ENCODE measurements at regions not wholly inside any gene's neighbourhood (a gene's known extent, or its start where the extent isn't known, plus 50 kb on each side); places are given as distances from the start of the nearest gene placed in this dataset.

DNA sequence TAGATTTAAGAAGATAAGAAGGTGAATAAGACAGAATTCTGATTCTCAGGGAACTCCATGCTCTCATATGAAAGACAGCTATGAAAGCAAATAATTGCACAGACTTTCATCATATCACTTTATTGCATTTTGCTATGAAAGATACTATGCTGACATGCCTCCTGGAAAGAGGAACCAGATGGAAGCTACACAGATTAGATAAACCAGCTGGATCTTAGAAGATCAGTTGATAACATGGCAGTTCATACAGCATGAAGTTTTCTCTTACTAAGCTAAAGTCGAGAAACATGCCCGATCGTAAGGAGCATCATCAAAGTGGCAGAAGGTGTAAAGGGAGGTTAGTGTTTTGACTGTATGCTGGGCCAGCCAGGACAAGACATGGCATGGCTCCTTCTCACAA, 112.5 kb upstream of the DPP6 start:
- intact Hi-C loops (cut with DNase I; ENCODE audit: low total_unique reads), result no loop called here
- Histone ChIP-seq H3K36me3 (no peaks in the 10 kb centered on the region), H3K9me3 (no peaks in the 10 kb centered on the region), H3K27me3 (no peaks in the 10 kb centered on the region), H3K4me3 (no peak overlapping the region), H3K27ac (no peak overlapping the region), H3K4me1 (no peaks in the 10 kb centered on the region)
- no peak for DNase-seq (ENCODE audit: low spot score in 2 of 2)
- TF ChIP-seq POLR2A (IDR thresholded peaks at IDR 0.05) (no peak), POLR2AphosphoS5 (IDR thresholded peaks at IDR 0.05) (no peak)
- TF ChIP-seq, protein P1, sequence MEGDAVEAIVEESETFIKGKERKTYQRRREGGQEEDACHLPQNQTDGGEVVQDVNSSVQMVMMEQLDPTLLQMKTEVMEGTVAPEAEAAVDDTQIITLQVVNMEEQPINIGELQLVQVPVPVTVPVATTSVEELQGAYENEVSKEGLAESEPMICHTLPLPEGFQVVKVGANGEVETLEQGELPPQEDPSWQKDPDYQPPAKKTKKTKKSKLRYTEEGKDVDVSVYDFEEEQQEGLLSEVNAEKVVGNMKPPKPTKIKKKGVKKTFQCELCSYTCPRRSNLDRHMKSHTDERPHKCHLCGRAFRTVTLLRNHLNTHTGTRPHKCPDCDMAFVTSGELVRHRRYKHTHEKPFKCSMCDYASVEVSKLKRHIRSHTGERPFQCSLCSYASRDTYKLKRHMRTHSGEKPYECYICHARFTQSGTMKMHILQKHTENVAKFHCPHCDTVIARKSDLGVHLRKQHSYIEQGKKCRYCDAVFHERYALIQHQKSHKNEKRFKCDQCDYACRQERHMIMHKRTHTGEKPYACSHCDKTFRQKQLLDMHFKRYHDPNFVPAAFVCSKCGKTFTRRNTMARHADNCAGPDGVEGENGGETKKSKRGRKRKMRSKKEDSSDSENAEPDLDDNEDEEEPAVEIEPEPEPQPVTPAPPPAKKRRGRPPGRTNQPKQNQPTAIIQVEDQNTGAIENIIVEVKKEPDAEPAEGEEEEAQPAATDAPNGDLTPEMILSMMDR (IDR thresholded peaks at IDR 0.05), result no peak

DNA sequence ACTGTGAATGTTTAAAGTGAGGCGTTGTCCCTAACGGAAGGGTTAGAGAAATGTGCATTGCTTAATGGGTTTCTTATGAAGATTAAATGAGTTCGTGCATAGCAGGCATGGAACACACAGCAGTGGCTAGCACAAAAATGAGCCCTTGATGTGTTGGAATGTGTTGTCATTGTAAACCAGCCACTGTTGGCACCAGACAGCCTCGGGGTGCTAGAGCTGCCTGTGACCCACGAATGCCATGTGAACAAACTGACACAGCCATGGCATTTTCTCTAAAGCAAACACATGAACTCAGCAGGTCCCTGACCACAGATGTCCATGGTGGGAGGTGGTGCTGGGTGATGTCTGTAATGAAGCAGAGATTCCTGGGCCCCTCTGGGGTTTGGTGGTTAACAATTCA, 111.1 kb upstream of the DPP6 start:
- Histone ChIP-seq H3K9me3 (no peaks in the 10 kb centered on the region), H3K4me3 (no peak overlapping the region), H3K27ac (no peak overlapping the region), H3K4me1 (no peaks in the 10 kb centered on the region), H3K27me3 (no peaks in the 10 kb centered on the region), H3K36me3 (no peaks in the 10 kb centered on the region)
- no peak for DNase-seq (ENCODE audit: low spot score in 2 of 2)
- TF ChIP-seq POLR2AphosphoS5 (IDR thresholded peaks at IDR 0.05) (no peak), POLR2A (IDR thresholded peaks at IDR 0.05) (no peak)
- TF ChIP-seq, protein P1 (IDR thresholded peaks at IDR 0.05), result no peak
- intact Hi-C loops (cut with DNase I; ENCODE audit: low total_unique reads), result no loop called here

DNA sequence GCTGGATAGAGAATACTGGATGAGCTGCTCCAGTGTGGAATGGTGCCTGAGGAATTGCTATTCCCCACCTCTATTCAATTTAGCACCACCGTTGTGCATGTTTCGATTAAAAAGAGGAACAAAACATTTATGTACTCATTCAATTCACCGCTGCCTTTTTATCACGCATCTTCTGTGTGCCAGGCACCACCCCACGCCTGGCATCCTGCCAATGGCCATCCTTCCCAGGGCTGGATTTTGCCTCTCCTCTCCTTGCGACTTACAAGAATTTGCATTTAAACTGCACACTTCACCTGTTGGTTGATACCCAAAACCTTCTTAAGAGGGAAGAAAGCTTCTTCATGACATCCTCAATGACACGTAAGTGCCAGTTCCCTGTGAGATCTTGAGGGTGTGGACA, 110.2 kb upstream of the DPP6 start:
- no peaks in the 10 kb centered on the region for H3K4me1 ChIP-seq
- H3K36me3 ChIP-seq, result no peaks in the 10 kb centered on the region
- no peak for DNase-seq (ENCODE audit: low spot score in 2 of 2)
- intact Hi-C loops (cut with DNase I; ENCODE audit: low total_unique reads), result no loop called here
- no peak overlapping the region for H3K27ac ChIP-seq
- TF ChIP-seq POLR2A (IDR thresholded peaks at IDR 0.05), result no peak
- H3K9me3 ChIP-seq, result no peaks in the 10 kb centered on the region
- no peak overlapping the region for H3K4me3 ChIP-seq
- H3K27me3 ChIP-seq, result no peaks in the 10 kb centered on the region

DNA sequence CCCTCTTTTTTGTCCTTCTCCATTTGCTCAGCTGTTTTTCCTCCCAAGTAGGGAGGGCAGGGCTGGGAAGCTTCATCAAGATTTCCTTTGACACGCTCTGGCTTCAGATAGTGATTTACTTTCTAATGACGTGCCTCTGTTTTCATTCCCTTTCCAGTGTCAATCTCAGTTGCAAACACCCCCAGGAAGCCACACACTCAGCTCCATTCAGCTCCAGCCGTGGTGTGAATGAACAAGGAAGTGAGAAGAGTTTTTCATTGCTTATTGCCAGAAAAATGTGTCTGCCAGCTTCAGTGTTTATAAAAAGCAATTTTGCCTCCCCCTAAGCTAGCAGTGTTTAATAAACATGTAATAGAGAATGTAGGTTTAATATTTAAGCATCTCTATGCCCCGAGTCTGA, 108.7 kb upstream of the DPP6 start:
- H3K27me3 ChIP-seq, result no peaks in the 10 kb centered on the region
- no peaks in the 10 kb centered on the region for H3K36me3 ChIP-seq
- H3K27ac ChIP-seq, result no peak overlapping the region
- DNase-seq (ENCODE audit: low spot score in 2 of 2), result no peak
- no peak overlapping the region for H3K4me3 ChIP-seq
- TF ChIP-seq, protein P1 (IDR thresholded peaks at IDR 0.05), result no peak
- TF ChIP-seq POLR2A (IDR thresholded peaks at IDR 0.05) (no peak), POLR2AphosphoS5 (IDR thresholded peaks at IDR 0.05) (no peak)
- H3K9me3 ChIP-seq, result no peaks in the 10 kb centered on the region
- no peaks in the 10 kb centered on the region for H3K4me1 ChIP-seq
- intact Hi-C loops (cut with DNase I; ENCODE audit: low total_unique reads), result no loop called here

DNA sequence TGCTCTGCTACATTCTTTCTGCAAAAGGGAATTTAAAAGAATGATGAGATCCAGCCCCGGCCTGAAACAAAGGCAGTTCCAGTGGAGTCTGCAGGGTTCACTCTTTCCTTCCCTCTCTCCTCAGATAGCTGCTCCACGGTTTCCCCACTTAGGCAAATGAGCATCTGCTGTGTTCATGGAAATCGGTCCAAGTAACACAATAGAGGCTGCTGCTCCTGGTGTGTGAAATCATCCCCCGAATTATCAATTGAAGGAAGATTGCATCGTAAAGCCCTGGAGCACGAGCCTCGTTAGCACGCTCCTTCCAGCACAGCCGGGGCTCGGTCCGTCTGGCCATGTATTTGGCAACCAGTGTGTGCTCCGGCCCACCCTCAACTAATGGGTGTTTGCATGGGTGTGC, 108.3 kb upstream of the DPP6 start:
- intact Hi-C loops (cut with DNase I; ENCODE audit: low total_unique reads), result no loop called here
- H3K4me3 ChIP-seq, result no peak overlapping the region
- H3K27ac ChIP-seq, result no peak overlapping the region
- H3K27me3 ChIP-seq, result no peaks in the 10 kb centered on the region
- no peaks in the 10 kb centered on the region for H3K36me3 ChIP-seq
- H3K4me1 ChIP-seq, result no peaks in the 10 kb centered on the region
- TF ChIP-seq POLR2A (IDR thresholded peaks at IDR 0.05), result no peak
- no peak for DNase-seq (ENCODE audit: low spot score in 2 of 2)
- H3K9me3 ChIP-seq, result no peaks in the 10 kb centered on the region

DNA sequence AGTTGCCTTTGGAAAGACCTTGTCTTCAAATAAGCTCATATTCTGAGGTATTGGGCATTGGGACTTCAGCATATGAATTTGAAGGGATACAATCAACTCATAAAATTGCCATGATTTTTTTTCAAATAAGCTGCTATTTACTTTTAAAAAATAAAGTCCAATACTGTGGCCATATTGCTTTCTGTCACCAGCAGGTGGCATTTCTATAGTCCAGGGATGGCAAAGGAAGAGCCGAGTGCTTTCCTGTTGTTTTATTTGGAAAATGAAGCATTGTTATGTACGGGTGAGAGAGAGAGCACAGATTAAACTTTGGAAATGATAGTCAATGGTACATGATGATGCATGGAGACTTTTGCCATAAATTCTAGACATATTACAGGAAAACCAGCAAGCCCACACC, 104.1 kb upstream of the DPP6 start:
- H3K4me3 ChIP-seq, result no peak overlapping the region
- intact Hi-C loops (cut with DNase I; ENCODE audit: low total_unique reads), result no loop called here
- DNase-seq (ENCODE audit: low spot score in 2 of 2), result no peak
- TF ChIP-seq POLR2A (IDR thresholded peaks at IDR 0.05) (no peak), POLR2AphosphoS5 (IDR thresholded peaks at IDR 0.05) (no peak)
- TF ChIP-seq, protein P1 (IDR thresholded peaks at IDR 0.05), result no peak
- no peaks in the 10 kb centered on the region for H3K4me1 ChIP-seq
- H3K9me3 ChIP-seq, result no peaks in the 10 kb centered on the region
- no peaks in the 10 kb centered on the region for H3K27me3 ChIP-seq
- H3K36me3 ChIP-seq, result no peaks in the 10 kb centered on the region
- no peak overlapping the region for H3K27ac ChIP-seq
